GM23248 (cell line): ENCODE measurements at regions not wholly inside any gene's neighbourhood (a gene's known extent, or its start where the extent isn't known, plus 50 kb on each side); places are given as distances from the start of the nearest gene placed in this dataset.

Experiments used
- DNase-seq: peaks from one replicate; pipeline ENCODE4 v3.0.0-alpha.2; 2015
- H2AFZ ChIP-seq: fragments of 200-600 bp; sonication (generic); 2 replicates; pipeline ENCODE4 v1.6.1; 2016; ENCODE audit warnings: antibody characterized with exemption
- H3F3A ChIP-seq: fragments of 200-600 bp; sonication (generic); 2 replicates; pipeline ENCODE4 v1.6.1; 2016; ENCODE audit warnings: mild to moderate bottlenecking, antibody characterized with exemption, mixed run types; ENCODE audit not compliant: insufficient read depth
- H3K27ac ChIP-seq: fragments of 200-600 bp; sonication (generic); 2 replicates; pipeline ENCODE4 v1.5.1; 2016; ENCODE audit warnings: mild to moderate bottlenecking
- H3K27me3 ChIP-seq: fragments of 200-600 bp; sonication (generic); replicated peaks from 2 replicates; pipeline ENCODE4 v1.6.1; 2016; ENCODE audit warnings: mild to moderate bottlenecking; ENCODE audit not compliant: insufficient read depth
- H3K36me3 ChIP-seq: fragments of 200-600 bp; sonication (generic); 2 replicates; pipeline ENCODE4 v1.6.1; 2016; ENCODE audit warnings: low read depth, mild to moderate bottlenecking
- H3K4me1 ChIP-seq: fragments of 200-600 bp; sonication (generic); 2 replicates; pipeline ENCODE4 v1.6.1; 2016; ENCODE audit warnings: mild to moderate bottlenecking; ENCODE audit not compliant: insufficient read depth
- H3K4me2 ChIP-seq: fragments of 200-600 bp; sonication (generic); one replicate; pipeline ENCODE4 v1.6.1; 2016; ENCODE audit warnings: mild to moderate bottlenecking; ENCODE audit not compliant: unreplicated experiment
- H3K4me3 ChIP-seq: fragments of 200-600 bp; sonication (generic); 2 replicates; pipeline ENCODE4 v1.5.1; 2016; ENCODE audit warnings: mild to moderate bottlenecking
- H3K79me2 ChIP-seq: fragments of 200-600 bp; sonication (generic); 2 replicates; pipeline ENCODE4 v1.6.1; 2016; ENCODE audit warnings: mild to moderate bottlenecking; ENCODE audit not compliant: insufficient read depth
- H3K9ac ChIP-seq: fragments of 200-600 bp; sonication (generic); 2 replicates; pipeline ENCODE4 v1.6.1; 2016; ENCODE audit warnings: mild to moderate bottlenecking
- H3K9me2 ChIP-seq: fragments of 200-600 bp; sonication (generic); 2 replicates; pipeline ENCODE4 v1.6.1; 2016; ENCODE audit warnings: mixed run types, mild to moderate bottlenecking, moderate library complexity; ENCODE audit not compliant: insufficient read depth
- H3K9me3 ChIP-seq: fragments of 200-600 bp; sonication (generic); one replicate; pipeline ENCODE4 v1.6.1; 2017; ENCODE audit warnings: low read depth
- H4K20me1 ChIP-seq: fragments of 200-600 bp; sonication (generic); 2 replicates; pipeline ENCODE4 v1.6.0; 2016; ENCODE audit not compliant: insufficient read depth
- EZH2 ChIP-seq: fragments of 200-600 bp; sonication (generic); IDR thresholded peaks from 2 replicates; pipeline ENCODE4 v1.6.1; 2018; ENCODE audit warnings: antibody characterized with exemption, mild to moderate bottlenecking; ENCODE audit not compliant: insufficient read depth, poor library complexity, severe bottlenecking
- EZH2phosphoT487 ChIP-seq: fragments of 200-600 bp; sonication (generic); IDR thresholded peaks from 2 replicates; pipeline ENCODE4 v1.6.1; 2018; ENCODE audit warnings: antibody characterized with exemption, moderate library complexity, mild to moderate bottlenecking, low read depth; ENCODE audit not compliant: insufficient read depth
- WGBS, 2 experiments: methylation state at CpG; one replicate each; pipeline ENCODE4 v1.1.6; 2015 to 2017; ENCODE audit warnings: low lambda C conversion rate in 2 of 2, low coverage in 1 of 2; ENCODE audit errors: missing lambda C conversion rate in 2 of 2; 5-methylcytosine and 5-hydroxymethylcytosine counted together
- in situ Hi-C: fragments of 300-500 bp; cut with MboI; formaldehyde crosslinking; loops from 2 replicates; pipeline ENCODE4 v1.15.0; 2020

- Histone ChIP-seq H3K79me2 (no peaks in the 10 kb centered on the region), H4K20me1 (no peaks in the 10 kb centered on the region), H3F3A (peaks cover 45% of the 10 kb centered on the region), H3K36me3 (no peaks in the 10 kb centered on the region), H3K4me2 (peak overlapping the region; percentile 87), H3K27me3 (no peaks in the 10 kb centered on the region), H2AFZ (no peak overlapping the region), H3K9me2 (no peaks in the 10 kb centered on the region), H3K4me1 (peaks cover 53% of the 10 kb centered on the region), H3K9ac (no peak overlapping the region; the same call in 1 of the 2 replicates), H3K9me3 (no peaks in the 10 kb centered on the region), H3K4me3 (0 out of 2 replicates have a peak overlapping the region, but pooled peaks have one; percentile 3), H3K27ac (peak overlapping the region; percentile 71)
- in situ Hi-C loops, result no loop called here
- no peak for TF ChIP-seq EZH2
- TF ChIP-seq EZH2phosphoT487, result no peak
- peak; percentile 39 for DNase-seq
These were observed 222.1 kb downstream of the PCDH18 start for GRCh38 chr4:137310166-137310565.

DNA sequence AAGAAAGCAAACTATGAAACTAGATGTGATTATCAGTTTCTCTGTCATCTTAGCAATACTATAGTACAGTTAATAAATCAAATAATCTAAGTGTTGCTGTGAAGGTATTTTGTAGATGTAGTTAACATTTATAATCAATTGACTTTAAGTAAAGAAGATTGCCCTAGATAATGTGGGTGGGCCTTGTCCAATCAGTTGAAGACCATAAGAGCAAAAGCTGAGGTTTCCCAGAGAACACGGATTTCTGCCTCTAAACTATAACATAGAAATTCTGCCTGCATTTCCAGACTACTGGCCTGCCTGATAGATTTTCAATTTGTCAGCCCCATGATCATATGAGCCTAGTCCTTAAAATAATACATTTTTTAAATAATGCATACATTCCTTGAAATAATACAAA, 222.9 kb downstream of the PCDH18 start:
- Histone ChIP-seq H2AFZ (no peak overlapping the region), H3K4me3 (peak overlapping the region; percentile 3; the same call in 1 of the 2 replicates), H3K36me3 (no peaks in the 10 kb centered on the region), H3F3A (peaks cover 45% of the 10 kb centered on the region), H3K9me2 (no peaks in the 10 kb centered on the region), H3K4me1 (peaks cover 53% of the 10 kb centered on the region), H3K9me3 (no peaks in the 10 kb centered on the region), H3K27ac (peak overlapping the region; percentile 71; the same call in 1 of the 2 replicates), H4K20me1 (no peaks in the 10 kb centered on the region), H3K4me2 (peak overlapping the region; percentile 87), H3K79me2 (no peaks in the 10 kb centered on the region), H3K27me3 (no peaks in the 10 kb centered on the region), H3K9ac (no peak overlapping the region)
- in situ Hi-C loops, result no loop called here
- TF ChIP-seq EZH2phosphoT487 (no peak), EZH2 (no peak)
- no peak for DNase-seq
- WGBS, 2 experiments, result 90 to 100% methylated on average over 1 of the region's 1 CpG

DNA sequence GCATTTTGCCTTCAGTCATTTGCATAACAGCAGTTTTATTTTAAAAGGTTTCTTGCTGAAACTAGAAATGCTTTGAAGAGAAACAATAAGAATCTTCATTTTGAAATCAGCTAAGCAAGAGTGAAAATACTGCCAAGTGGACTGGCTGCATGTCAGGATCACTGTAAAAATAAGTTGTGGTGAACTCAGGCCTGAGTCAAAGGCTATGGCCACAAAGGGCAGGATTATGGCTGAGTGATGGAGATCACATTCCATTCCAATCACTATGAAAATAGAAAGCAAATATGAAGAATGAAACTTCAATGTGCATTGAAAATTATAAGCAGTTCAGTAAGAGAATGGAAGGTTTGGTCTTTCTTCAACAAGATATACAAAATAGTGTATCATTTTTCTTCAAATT, 224.5 kb downstream of the PCDH18 start:
- Histone ChIP-seq H3K79me2 (no peaks in the 10 kb centered on the region), H3K9ac (peak overlapping the region; percentile 21; the same call in 1 of the 2 replicates), H3K36me3 (no peaks in the 10 kb centered on the region), H3K4me2 (peak overlapping the region; percentile 71), H4K20me1 (no peaks in the 10 kb centered on the region), H3K27me3 (no peaks in the 10 kb centered on the region), H3K4me1 (peaks cover 53% of the 10 kb centered on the region), H3F3A (peaks cover 45% of the 10 kb centered on the region), H3K27ac (peak overlapping the region; percentile 68), H2AFZ (peak overlapping the region; percentile 14), H3K9me2 (no peaks in the 10 kb centered on the region), H3K4me3 (peak overlapping the region; percentile 52), H3K9me3 (no peaks in the 10 kb centered on the region)
- in situ Hi-C loops, result no loop called here
- TF ChIP-seq EZH2 (no peak), EZH2phosphoT487 (no peak)
- DNase-seq, result peak; percentile 76

DNA sequence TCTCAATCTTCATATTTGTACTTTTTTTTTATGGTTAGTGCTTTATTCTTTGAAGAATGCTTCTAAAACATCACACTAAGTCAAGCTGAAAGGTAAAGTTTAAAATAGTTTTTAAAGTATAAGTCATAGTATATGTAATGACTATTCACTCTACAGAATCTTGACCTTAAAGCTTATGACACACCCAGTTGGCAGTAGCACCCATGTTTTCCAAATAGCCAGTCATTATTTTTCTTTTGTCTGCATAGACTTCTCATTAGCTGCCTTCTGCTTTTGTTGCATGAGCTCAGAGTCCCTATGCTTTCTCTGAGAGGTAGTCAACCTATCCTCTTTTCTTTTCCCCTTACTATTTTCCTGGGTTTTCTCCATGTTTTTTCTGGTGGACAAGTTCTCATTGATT, 231.5 kb downstream of the PCDH18 start:
- no peak overlapping the region for H3K4me3 ChIP-seq
- in situ Hi-C loops, result no loop called here

GRCh38 chr4:137299281-137299680, 233.0 kb downstream of the PCDH18 start:
- in situ Hi-C loops, result no loop called here
- Histone ChIP-seq H3K4me3 (no peak overlapping the region), H3K27ac (no peak overlapping the region), H3F3A (peaks cover 14% of the 10 kb centered on the region; the same call in 1 of the 2 replicates), H3K4me1 (peaks cover 14% of the 10 kb centered on the region), H3K9ac (no peak overlapping the region), H3K4me2 (no peak overlapping the region), H3K9me2 (no peaks in the 10 kb centered on the region), H3K27me3 (no peaks in the 10 kb centered on the region), H2AFZ (no peak overlapping the region), H3K9me3 (no peaks in the 10 kb centered on the region), H3K36me3 (no peaks in the 10 kb centered on the region), H3K79me2 (no peaks in the 10 kb centered on the region), H4K20me1 (no peaks in the 10 kb centered on the region)
- DNase-seq, result no peak
- 97 to 100% methylated on average over 1 of the region's 1 CpG for WGBS, 2 experiments
- TF ChIP-seq EZH2 (no peak), EZH2phosphoT487 (no peak)

More for the DNA sequence above, 231.5 kb downstream of the PCDH18 start:
- Histone ChIP-seq H3K4me2 (peak overlapping the region; percentile 28), H3K9me3 (no peaks in the 10 kb centered on the region), H3K4me1 (peaks cover 14% of the 10 kb centered on the region), H3K27me3 (no peaks in the 10 kb centered on the region), H3K27ac (peak overlapping the region; percentile 30), H2AFZ (peak overlapping the region; percentile 57), H3F3A (peaks cover 14% of the 10 kb centered on the region; the same call in 1 of the 2 replicates), H3K9me2 (no peaks in the 10 kb centered on the region), H3K79me2 (no peaks in the 10 kb centered on the region), H3K9ac (no peak overlapping the region), H4K20me1 (no peaks in the 10 kb centered on the region), H3K36me3 (no peaks in the 10 kb centered on the region)
- TF ChIP-seq EZH2 (no peak), EZH2phosphoT487 (no peak)
- DNase-seq, result peak; percentile 67
